Body of pancreas (tissue), 4 donors: ENCODE measurements at regions not wholly inside any gene's neighbourhood (a gene's known extent, or its start where the extent isn't known, plus 50 kb on each side); places are given as distances from the start of the nearest gene placed in this dataset.

Source experiments
- ATAC-seq: fragments of 150-250 bp; one replicate; pipeline ENCODE4 v1.9.1; 2016
- DNase-seq, 4 donors: peaks; one replicate each; pipeline ENCODE4 v3.0.0-alpha.2; 2019
- H3K27ac ChIP-seq, 4 donors: fragments of 200-600 bp; sonication (generic); 1 replicate in 3 of 4; 2 replicates in 1 of 4; pipeline versions ENCODE4 v1.5.1 to v1.6.1; 2016 to 2019; ENCODE audit warnings: mild to moderate bottlenecking in 1 of 4, mixed read lengths in 1 of 4, moderate library complexity in 1 of 4
- H3K27me3 ChIP-seq, 2 donors: fragments of 200-600 bp; sonication (generic); one replicate each; pipeline ENCODE4 v1.6.0; 2016; ENCODE audit warnings: mild to moderate bottlenecking in 1 of 2
- H3K36me3 ChIP-seq, 2 donors: fragments of 200-600 bp; sonication (generic); replicated peaks in 1 of 2; 2 replicates each; pipeline ENCODE4 v1.5.1; 2016; ENCODE audit warnings: low read depth in 2 of 2; ENCODE audit not compliant: insufficient read depth in 1 of 2
- H3K4me1 ChIP-seq: fragments of 200-600 bp; sonication (generic); one replicate; pipeline ENCODE4 v1.6.0; 2016
- H3K4me3 ChIP-seq, 2 donors: fragments of 200-600 bp; sonication (generic); 1 replicate in 1 of 2; 2 replicates in 1 of 2; pipeline ENCODE4 v1.5.1; 2016 to 2019
- H3K9me3 ChIP-seq, 3 donors: fragments of 200-600 bp; sonication (generic); 1 replicate in 2 of 3; 2 replicates in 1 of 3; pipeline ENCODE4 v1.5.1; 2016
- CTCF ChIP-seq, 7 experiments: fragments of 450-650 bp in 4 of 7; fragments of 200-600 bp in 3 of 7; sonication (generic) in 3 of 7; IDR thresholded peaks; one replicate each; pipeline ENCODE4 v1.5.1; 2016 to 2019; ENCODE audit warnings: antibody characterized with exemption in 7 of 7
- POLR2A ChIP-seq, 3 donors: fragments of 450-650 bp; IDR thresholded peaks; one replicate each; pipeline ENCODE4 v1.6.1; 2016; ENCODE audit warnings: antibody characterized with exemption in 3 of 3, mild to moderate bottlenecking in 2 of 3
- WGBS, 2 donors: methylation state at CpG; one replicate each; pipeline ENCODE4 v1.1.5; 2017; 5-methylcytosine and 5-hydroxymethylcytosine counted together
- intact Hi-C: fragments of 100-400 bp; cut with DNase I; formaldehyde crosslinking; loops from one replicate; pipeline ENCODE4 v1.15.1; 2023

GRCh38 chr10:47189802-47190201, 110.2 kb upstream of the GDF10 start:
- ATAC-seq (no peak), DNase-seq (no peak)
- Histone ChIP-seq H3K27ac (no peak overlapping the region), H3K4me1 (no peaks in the 10 kb centered on the region), H3K9me3 (no peaks in the 10 kb centered on the region), H3K27me3 (no peaks in the 10 kb centered on the region), H3K36me3 (no peaks in the 10 kb centered on the region), H3K4me3 (no peak overlapping the region)
- 82 to 87% methylated on average over 5 to 6 of the region's 6 CpGs for WGBS, 2 donors
- intact Hi-C loops: no loop called here
- TF ChIP-seq POLR2A (IDR thresholded peaks at IDR 0.05) (no peak), CTCF (IDR thresholded peaks at IDR 0.05) (no peak)

- Histone ChIP-seq H3K4me1 (no peaks in the 10 kb centered on the region), H3K4me3 (no peak overlapping the region), H3K27ac (no peak overlapping the region), H3K27me3 (no peaks in the 10 kb centered on the region), H3K36me3 (no peaks in the 10 kb centered on the region), H3K9me3 (no peaks in the 10 kb centered on the region)
- DNase-seq: no peak
- WGBS, 2 donors: 54 to 62% methylated on average over 5 of the region's 5 CpGs
- TF ChIP-seq CTCF (IDR thresholded peaks at IDR 0.05) (no peak), POLR2A (IDR thresholded peaks at IDR 0.05) (no peak)
- intact Hi-C loops: no loop called here
- ATAC-seq: no peak
Measured at GRCh38 chr10:47190301-47190700, 109.7 kb upstream of the GDF10 start.

- 93 to 94% methylated on average over 4 to 5 of the region's 5 CpGs for WGBS, 2 donors
- DNase-seq (no peak), ATAC-seq (no peak)
- no peak overlapping the region for H3K27ac ChIP-seq
- no peak for TF ChIP-seq CTCF (IDR thresholded peaks at IDR 0.05)
- H3K4me3 ChIP-seq: no peak overlapping the region
- intact Hi-C loops: no loop called here
- no peaks in the 10 kb centered on the region for H3K9me3 ChIP-seq
- H3K27me3 ChIP-seq: no peaks in the 10 kb centered on the region
- no peaks in the 10 kb centered on the region for H3K36me3 ChIP-seq
- no peaks in the 10 kb centered on the region for H3K4me1 ChIP-seq
Measured at GRCh38 chr10:47190802-47191450, 109.1 kb upstream of the GDF10 start.

- no peak for TF ChIP-seq CTCF (IDR thresholded peaks at IDR 0.05)
- no peak for TF ChIP-seq POLR2A (IDR thresholded peaks at IDR 0.05)
- no peaks in the 10 kb centered on the region for H3K9me3 ChIP-seq
- no peak overlapping the region for H3K4me3 ChIP-seq
- DNase-seq (no peak), ATAC-seq (no peak)
- H3K4me1 ChIP-seq: no peaks in the 10 kb centered on the region
- H3K27ac ChIP-seq: no peak overlapping the region
- H3K27me3 ChIP-seq: no peaks in the 10 kb centered on the region
- intact Hi-C loops: no loop called here
- 67 to 81% methylated on average over 1 to 2 of the region's 2 CpGs for WGBS, 2 donors
- H3K36me3 ChIP-seq: no peaks in the 10 kb centered on the region
Measured at GRCh38 chr10:47192273-47192672, 107.7 kb upstream of the GDF10 start.

- WGBS, 2 donors: 92 to 97% methylated on average over 6 of the region's 6 CpGs
Measured at GRCh38 chr10:47193666-47194065, 106.3 kb upstream of the GDF10 start.

More at GRCh38 chr10:47193666-47194065, 106.3 kb upstream of the GDF10 start:
- TF ChIP-seq CTCF (IDR thresholded peaks at IDR 0.05) (no peak), POLR2A (IDR thresholded peaks at IDR 0.05) (no peak)
- H3K9me3 ChIP-seq: no peaks in the 10 kb centered on the region
- no peak for DNase-seq
- H3K4me1 ChIP-seq: no peaks in the 10 kb centered on the region
- H3K27ac ChIP-seq: no peak overlapping the region
- no peak overlapping the region for H3K4me3 ChIP-seq
- no peaks in the 10 kb centered on the region for H3K36me3 ChIP-seq
- H3K27me3 ChIP-seq: no peaks in the 10 kb centered on the region
- intact Hi-C loops: no loop called here
- no peak for ATAC-seq
